ENCODE measurements at regions not wholly inside any gene's neighbourhood (a gene's known extent, or its start where the extent isn't known, plus 50 kb on each side); places are given as distances from the start of the nearest gene placed in this dataset.

DNA sequence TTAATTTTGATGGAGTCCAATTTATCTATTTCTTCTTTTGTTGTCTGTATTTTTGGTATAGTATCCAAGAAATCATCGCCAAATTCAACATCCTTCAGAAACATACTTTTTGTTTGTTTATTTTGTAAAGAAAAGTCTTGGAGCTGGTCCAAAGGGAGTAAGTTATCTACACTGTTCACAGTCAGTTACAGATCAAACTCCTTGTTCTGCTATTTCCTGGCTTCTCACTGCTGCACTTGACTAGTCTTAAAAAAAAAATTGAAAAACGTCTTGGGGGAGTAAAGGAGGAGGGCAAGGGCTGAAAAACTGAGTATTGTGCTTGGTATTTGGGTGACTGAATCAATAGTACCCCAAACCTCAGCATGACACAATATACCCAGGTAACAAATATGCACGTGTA, 105.6 kb downstream of the NFKBIZ start:
- Mint-ChIP-seq H3K27ac (no peak overlapping the region), H3K4me1 (peaks cover 17% of the 10 kb centered on the region), H3K9me3 (peaks cover 6% of the 10 kb centered on the region), H3K4me3 (no peak overlapping the region), H3K27me3 (ENCODE audit: low read depth) (no peaks in the 10 kb centered on the region), H3K36me3 (no peaks in the 10 kb centered on the region)
- DNase-seq (ENCODE audit: low spot score in 2 of 2, unreplicated experiment in 2 of 2), result no peak
- TF ChIP-seq, protein P1, sequence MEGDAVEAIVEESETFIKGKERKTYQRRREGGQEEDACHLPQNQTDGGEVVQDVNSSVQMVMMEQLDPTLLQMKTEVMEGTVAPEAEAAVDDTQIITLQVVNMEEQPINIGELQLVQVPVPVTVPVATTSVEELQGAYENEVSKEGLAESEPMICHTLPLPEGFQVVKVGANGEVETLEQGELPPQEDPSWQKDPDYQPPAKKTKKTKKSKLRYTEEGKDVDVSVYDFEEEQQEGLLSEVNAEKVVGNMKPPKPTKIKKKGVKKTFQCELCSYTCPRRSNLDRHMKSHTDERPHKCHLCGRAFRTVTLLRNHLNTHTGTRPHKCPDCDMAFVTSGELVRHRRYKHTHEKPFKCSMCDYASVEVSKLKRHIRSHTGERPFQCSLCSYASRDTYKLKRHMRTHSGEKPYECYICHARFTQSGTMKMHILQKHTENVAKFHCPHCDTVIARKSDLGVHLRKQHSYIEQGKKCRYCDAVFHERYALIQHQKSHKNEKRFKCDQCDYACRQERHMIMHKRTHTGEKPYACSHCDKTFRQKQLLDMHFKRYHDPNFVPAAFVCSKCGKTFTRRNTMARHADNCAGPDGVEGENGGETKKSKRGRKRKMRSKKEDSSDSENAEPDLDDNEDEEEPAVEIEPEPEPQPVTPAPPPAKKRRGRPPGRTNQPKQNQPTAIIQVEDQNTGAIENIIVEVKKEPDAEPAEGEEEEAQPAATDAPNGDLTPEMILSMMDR (IDR thresholded peaks at IDR 0.05; ENCODE audit: unreplicated experiment), result no peak

DNA sequence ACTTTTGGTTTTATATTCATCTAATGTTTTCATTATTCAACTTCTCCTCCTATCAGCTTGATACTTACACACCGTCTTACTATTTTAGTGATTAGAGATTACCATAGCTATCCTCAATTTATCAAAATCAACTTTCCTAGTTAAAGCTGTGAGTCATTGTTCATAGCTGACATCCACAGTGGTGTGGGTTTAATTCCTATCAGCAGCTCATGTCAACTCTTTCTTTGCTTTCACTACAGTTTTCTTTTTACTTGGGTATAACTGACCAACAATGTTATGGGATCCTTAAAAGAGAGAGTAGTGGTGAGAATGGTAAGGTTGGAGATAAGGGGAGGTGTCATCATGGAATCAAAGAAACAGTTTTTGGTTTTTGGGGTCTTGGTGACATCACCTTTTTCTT, 112.7 kb downstream of the NFKBIZ start:
- H3K9me3 Mint-ChIP-seq, result peaks cover 11% of the 10 kb centered on the region
- no peak overlapping the region for H3K27ac Mint-ChIP-seq
- TF ChIP-seq, protein P1 (IDR thresholded peaks at IDR 0.05; ENCODE audit: unreplicated experiment), result no peak
- DNase-seq (ENCODE audit: low spot score in 2 of 2, unreplicated experiment in 2 of 2), result no peak
- peaks cover 2% of the 10 kb centered on the region for H3K36me3 Mint-ChIP-seq
- H3K4me3 Mint-ChIP-seq, result no peak overlapping the region
- H3K4me1 Mint-ChIP-seq, result no peaks in the 10 kb centered on the region
- H3K27me3 Mint-ChIP-seq (ENCODE audit: low read depth), result no peaks in the 10 kb centered on the region

DNA sequence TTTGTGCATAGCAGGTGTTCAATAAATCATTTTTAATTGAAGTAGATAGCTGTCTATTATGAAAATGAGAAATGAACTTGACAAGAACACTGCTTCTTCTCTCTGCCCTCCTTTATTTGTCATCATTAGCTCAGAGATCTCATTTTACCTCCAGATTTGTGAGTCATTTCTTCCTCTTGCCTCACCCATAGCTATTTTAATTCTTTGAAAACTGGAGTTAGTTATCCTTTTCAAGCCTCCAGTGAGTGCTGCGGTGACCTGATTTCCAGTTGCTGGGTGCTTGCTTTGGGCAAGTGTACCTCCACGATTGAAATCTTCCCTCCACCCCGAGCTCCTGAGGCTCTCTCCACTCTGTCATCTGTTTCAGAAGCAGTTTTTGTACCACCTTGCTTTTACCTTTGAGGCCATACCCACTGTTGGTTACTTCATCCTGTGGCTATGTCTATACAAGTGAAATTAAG, 114.6 kb downstream of the NFKBIZ start:
- H3K4me3 Mint-ChIP-seq, result no peak overlapping the region
- no peaks in the 10 kb centered on the region for H3K4me1 Mint-ChIP-seq
- H3K36me3 Mint-ChIP-seq, result peaks cover 2% of the 10 kb centered on the region
- H3K27me3 Mint-ChIP-seq (ENCODE audit: low read depth), result no peaks in the 10 kb centered on the region
- H3K9me3 Mint-ChIP-seq, result peaks cover 26% of the 10 kb centered on the region
- no peak overlapping the region for H3K27ac Mint-ChIP-seq
- TF ChIP-seq, protein P1 (IDR thresholded peaks at IDR 0.05; ENCODE audit: unreplicated experiment), result no peak
- DNase-seq (ENCODE audit: low spot score in 2 of 2, unreplicated experiment in 2 of 2), result no peak

DNA sequence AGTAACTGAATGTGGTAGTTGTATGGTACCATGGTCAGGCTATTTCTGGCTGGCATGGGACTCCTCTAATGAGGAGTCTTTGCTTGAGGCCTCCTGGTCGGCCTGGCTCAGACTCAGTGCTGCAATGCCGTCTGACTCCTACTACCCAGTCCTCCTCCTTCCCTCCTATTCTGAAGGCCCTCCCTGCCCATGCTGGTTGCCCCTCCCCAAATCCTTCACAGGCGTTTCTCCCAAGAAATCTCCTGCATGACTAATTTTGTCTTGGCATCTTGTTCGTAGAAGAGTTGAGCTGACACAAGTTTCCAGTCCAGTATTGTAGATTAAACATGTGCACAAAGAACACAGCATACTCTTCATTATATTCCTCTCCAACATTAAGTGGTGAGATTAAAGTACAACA, 115.5 kb downstream of the NFKBIZ start:
- DNase-seq (ENCODE audit: low spot score in 2 of 2, unreplicated experiment in 2 of 2), result no peak
- H3K27ac Mint-ChIP-seq, result no peak overlapping the region
- peaks cover 2% of the 10 kb centered on the region for H3K36me3 Mint-ChIP-seq
- H3K4me3 Mint-ChIP-seq, result no peak overlapping the region
- no peaks in the 10 kb centered on the region for H3K4me1 Mint-ChIP-seq
- H3K27me3 Mint-ChIP-seq (ENCODE audit: low read depth), result no peaks in the 10 kb centered on the region
- peaks cover 29% of the 10 kb centered on the region for H3K9me3 Mint-ChIP-seq
- TF ChIP-seq, protein P1 (IDR thresholded peaks at IDR 0.05; ENCODE audit: unreplicated experiment), result no peak

DNA sequence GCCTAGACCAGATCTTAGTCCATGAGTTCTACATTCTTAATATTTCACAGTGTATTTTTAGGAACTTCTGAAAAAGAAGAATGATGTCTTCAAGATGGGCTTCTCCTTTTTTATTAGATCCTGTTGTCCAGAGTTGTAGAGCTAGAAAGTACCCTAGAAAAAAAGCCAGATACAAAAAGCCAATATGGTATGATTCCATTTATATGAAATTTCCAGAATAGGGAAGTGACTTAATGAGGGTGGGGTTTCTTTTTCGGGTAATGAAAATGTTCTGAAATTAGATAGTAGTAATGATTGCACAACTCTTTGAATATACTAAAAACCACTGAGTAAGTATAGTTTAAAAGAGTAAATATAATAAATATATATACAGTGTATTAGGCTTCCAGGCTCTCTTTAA, 116.9 kb downstream of the NFKBIZ start:
- TF ChIP-seq, protein P1 (IDR thresholded peaks at IDR 0.05; ENCODE audit: unreplicated experiment), result no peak
- no peak overlapping the region for H3K27ac Mint-ChIP-seq
- no peaks in the 10 kb centered on the region for H3K27me3 Mint-ChIP-seq (ENCODE audit: low read depth)
- no peaks in the 10 kb centered on the region for H3K36me3 Mint-ChIP-seq
- peaks cover 32% of the 10 kb centered on the region for H3K9me3 Mint-ChIP-seq
- H3K4me3 Mint-ChIP-seq, result no peak overlapping the region
- no peak for DNase-seq (ENCODE audit: low spot score in 2 of 2, unreplicated experiment in 2 of 2)
- no peaks in the 10 kb centered on the region for H3K4me1 Mint-ChIP-seq

DNA sequence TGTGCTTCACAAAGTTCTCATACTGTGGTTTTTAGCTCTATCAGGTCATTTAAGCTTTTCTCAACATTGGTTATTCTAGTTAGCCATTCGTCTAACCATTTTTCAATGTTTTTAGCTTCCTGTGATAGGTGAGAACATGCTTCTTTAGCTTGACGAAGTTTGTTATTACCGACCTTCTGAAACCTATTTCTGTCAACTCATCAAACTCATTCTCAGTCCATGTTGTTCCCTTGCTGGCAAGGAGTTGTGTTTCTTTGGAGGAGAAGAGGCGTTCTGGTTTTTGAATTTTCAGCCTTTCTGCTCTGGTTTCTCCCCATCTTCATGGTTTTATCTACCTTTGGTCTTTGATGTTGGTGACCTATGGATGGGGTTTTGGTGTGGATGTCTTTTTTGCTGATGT, 120.9 kb downstream of the NFKBIZ start:
- DNase-seq (ENCODE audit: low spot score in 2 of 2, unreplicated experiment in 2 of 2), result no peak
- H3K36me3 Mint-ChIP-seq, result peaks cover 3% of the 10 kb centered on the region
- H3K9me3 Mint-ChIP-seq, result peaks cover 39% of the 10 kb centered on the region
- TF ChIP-seq, protein P1 (IDR thresholded peaks at IDR 0.05; ENCODE audit: unreplicated experiment), result no peak
- H3K4me1 Mint-ChIP-seq, result no peaks in the 10 kb centered on the region
- no peak overlapping the region for H3K27ac Mint-ChIP-seq
- no peaks in the 10 kb centered on the region for H3K27me3 Mint-ChIP-seq (ENCODE audit: low read depth)
- no peak overlapping the region for H3K4me3 Mint-ChIP-seq
